GM23338 (cell line): ENCODE measurements at regions not wholly inside any gene's neighbourhood (a gene's known extent, or its start where the extent isn't known, plus 50 kb on each side); places are given as distances from the start of the nearest gene placed in this dataset.

Source experiments
- ATAC-seq: fragments of 200-7000 bp; cut with Tn5 transposase; 3 replicates; pipeline ENCODE4 v1.9.1; 2020
- DNase-seq: peaks from one replicate; pipeline ENCODE4 v3.0.0-alpha.2; 2015; ENCODE audit warnings: low spot score
- H2AFZ ChIP-seq: fragments of 200-600 bp; sonication (generic); 2 replicates; pipeline ENCODE4 v1.8.0; 2016; ENCODE audit warnings: antibody characterized with exemption, mild to moderate bottlenecking, moderate library complexity
- H3F3A ChIP-seq: fragments of 200-600 bp; sonication (generic); replicated peaks from 2 replicates; pipeline ENCODE4 v1.8.0; 2017; ENCODE audit warnings: antibody characterized with exemption, mixed run types, low read depth
- H3K27ac ChIP-seq: fragments of 200-600 bp; sonication (generic); 2 replicates; pipeline ENCODE4 v1.6.1; 2016; ENCODE audit warnings: low read depth
- H3K27me3 ChIP-seq: fragments of 200-600 bp; sonication (generic); 2 replicates; pipeline ENCODE4 v1.8.0; 2016; ENCODE audit warnings: mild to moderate bottlenecking, mixed run types, moderate library complexity; ENCODE audit not compliant: insufficient read depth
- H3K36me3 ChIP-seq: fragments of 200-600 bp; sonication (generic); 2 replicates; pipeline ENCODE4 v1.8.0; 2016; ENCODE audit warnings: mild to moderate bottlenecking; ENCODE audit not compliant: insufficient read depth
- H3K4me1 ChIP-seq: fragments of 200-600 bp; sonication (generic); 2 replicates; pipeline ENCODE4 v1.8.0; 2016; ENCODE audit warnings: mild to moderate bottlenecking, moderate library complexity; ENCODE audit not compliant: insufficient read depth
- H3K4me2 ChIP-seq: fragments of 200-600 bp; sonication (generic); 2 replicates; pipeline ENCODE4 v1.7.1; 2017; ENCODE audit warnings: mixed run types
- H3K4me3 ChIP-seq: fragments of 200-600 bp; sonication (generic); 2 replicates; pipeline ENCODE4 v1.6.1; 2016; ENCODE audit warnings: mixed run types
- H3K79me2 ChIP-seq: fragments of 200-600 bp; sonication (generic); replicated peaks from 2 replicates; pipeline ENCODE4 v1.8.0; 2017; ENCODE audit warnings: mild to moderate bottlenecking; ENCODE audit not compliant: insufficient read depth
- H3K9me2 ChIP-seq: fragments of 200-600 bp; sonication (generic); 2 replicates; pipeline ENCODE4 v1.8.0; 2017; ENCODE audit not compliant: insufficient read depth
- H4K20me1 ChIP-seq: fragments of 200-600 bp; sonication (generic); replicated peaks from 2 replicates; pipeline ENCODE4 v1.8.0; 2017; ENCODE audit warnings: mild to moderate bottlenecking; ENCODE audit not compliant: insufficient read depth
- H3K27ac Mint-ChIP-seq: 2 replicates; pipeline ENCODE4 v1.8.0; 2020; ENCODE audit warnings: inconsistent platforms, mild to moderate bottlenecking, moderate library complexity, mixed read lengths
- H3K27me3 Mint-ChIP-seq: 3 replicates; pipeline ENCODE4 v1.8.0; 2022; ENCODE audit warnings: low read depth, mild to moderate bottlenecking, moderate library complexity, mixed read lengths, inconsistent platforms; ENCODE audit not compliant: insufficient read depth, poor library complexity
- H3K36me3 Mint-ChIP-seq: 3 replicates; pipeline ENCODE4 v1.8.0; 2021; ENCODE audit warnings: low read depth, mild to moderate bottlenecking, inconsistent platforms, moderate library complexity, mixed read lengths
- H3K4me1 Mint-ChIP-seq: 3 replicates; pipeline ENCODE4 v1.8.0; 2020; ENCODE audit warnings: mild to moderate bottlenecking, inconsistent platforms, mixed read lengths
- H3K4me3 Mint-ChIP-seq: 3 replicates; pipeline ENCODE4 v1.8.0; 2021; ENCODE audit warnings: moderate library complexity, mild to moderate bottlenecking, inconsistent platforms, mixed read lengths
- H3K9me3 Mint-ChIP-seq: 3 replicates; pipeline ENCODE4 v1.8.0; 2020; ENCODE audit warnings: moderate library complexity, mild to moderate bottlenecking, inconsistent platforms, mixed read lengths
- CREB1 ChIP-seq: fragments of 250-450 bp; sonication (Bioruptor Pico); IDR thresholded peaks from 2 replicates; pipeline ENCODE4 v1.5.0; 2020; ENCODE audit warnings: low read depth, mild to moderate bottlenecking, moderate library complexity
- ETS1 ChIP-seq: IDR thresholded peaks from 2 replicates; pipeline ENCODE4 v1.6.1; 2016; ENCODE audit warnings: antibody characterized with exemption
- EZH2 ChIP-seq: fragments of 200-600 bp; sonication (generic); IDR thresholded peaks from one replicate; pipeline ENCODE4 v1.8.0; 2017; ENCODE audit warnings: antibody characterized with exemption, mild to moderate bottlenecking, low read depth; ENCODE audit not compliant: unreplicated experiment
- EZH2phosphoT487 ChIP-seq: fragments of 200-600 bp; sonication (generic); IDR thresholded peaks from one replicate; pipeline ENCODE4 v1.8.1; 2018; ENCODE audit warnings: antibody characterized with exemption; ENCODE audit not compliant: unreplicated experiment
- JUNB ChIP-seq: IDR thresholded peaks from one replicate; pipeline ENCODE4 v1.6.1; 2016; ENCODE audit warnings: antibody characterized with exemption; ENCODE audit not compliant: unreplicated experiment
- NANOG ChIP-seq: IDR thresholded peaks from 2 replicates; pipeline ENCODE4 v1.6.1; 2016; ENCODE audit warnings: antibody characterized with exemption, borderline replicate concordance
- POLR2AphosphoS5 ChIP-seq: IDR thresholded peaks from 2 replicates; pipeline ENCODE4 v1.6.1; 2016; ENCODE audit warnings: antibody characterized with exemption, low read depth
- REST ChIP-seq: IDR thresholded peaks from one replicate; pipeline ENCODE4 v1.6.1; 2018; ENCODE audit warnings: antibody characterized with exemption; ENCODE audit not compliant: unreplicated experiment
- ZNF114 ChIP-seq: fragments of 250-450 bp; sonication (Bioruptor Pico); IDR thresholded peaks from 2 replicates; pipeline ENCODE4 v1.5.0; 2020; ENCODE audit warnings: mild to moderate bottlenecking, moderate library complexity
- ZNF331 ChIP-seq: fragments of 250-450 bp; sonication (Bioruptor Pico); IDR thresholded peaks from 2 replicates; pipeline ENCODE4 v1.5.0; 2020; ENCODE audit warnings: low read depth, mild to moderate bottlenecking, moderate library complexity
- TF ChIP-seq, protein P1 (sequence below): fragments of 250-450 bp; sonication (Bioruptor Pico); IDR thresholded peaks from 2 replicates; pipeline ENCODE4 v1.5.0; 2020; ENCODE audit warnings: mild to moderate bottlenecking, moderate library complexity

- H3K4me3 Mint-ChIP-seq: no peak overlapping the region
- Histone ChIP-seq H3K4me3 (no peak overlapping the region), H3K27ac (no peak overlapping the region), H3K9me2 (no peaks in the 10 kb centered on the region), H3K4me1 (no peaks in the 10 kb centered on the region), H3K79me2 (no peaks in the 10 kb centered on the region), H3K4me2 (no peak overlapping the region), H3F3A (no peaks in the 10 kb centered on the region), H3K36me3 (no peaks in the 10 kb centered on the region), H2AFZ (peak overlapping the region; percentile 72; the same call in 1 of the 2 replicates), H3K27me3 (no peaks in the 10 kb centered on the region), H4K20me1 (no peaks in the 10 kb centered on the region)
- ATAC-seq (no peak), DNase-seq (no peak)
- no peaks in the 10 kb centered on the region for H3K36me3 Mint-ChIP-seq
- TF ChIP-seq ZNF331: no peak
- TF ChIP-seq ETS1: no peak
- TF ChIP-seq POLR2AphosphoS5: no peak
- TF ChIP-seq NANOG: no peak
- no peak for TF ChIP-seq EZH2phosphoT487
- no peak for TF ChIP-seq JUNB
- no peaks in the 10 kb centered on the region for H3K27me3 Mint-ChIP-seq
- peaks cover 2% of the 10 kb centered on the region; the same call in 1 of the 3 replicates for H3K4me1 Mint-ChIP-seq
- H3K27ac Mint-ChIP-seq: no peak overlapping the region
- H3K9me3 Mint-ChIP-seq: no peaks in the 10 kb centered on the region
These were observed 350.7 kb upstream of the SYT4 start for GRCh38 chr18:43627848-43628530.

- H3K9me2 ChIP-seq: peaks cover 7% of the 10 kb centered on the region; the same call in 1 of the 2 replicates
- no peaks in the 10 kb centered on the region for H3K36me3 ChIP-seq
- H3K27ac ChIP-seq: no peak overlapping the region
- no peak overlapping the region for H3K4me3 ChIP-seq
- Mint-ChIP-seq H3K36me3 (no peaks in the 10 kb centered on the region), H3K9me3 (peaks cover 3% of the 10 kb centered on the region; the same call in 2 of the 3 replicates), H3K4me1 (no peaks in the 10 kb centered on the region), H3K27ac (no peak overlapping the region), H3K4me3 (no peak overlapping the region), H3K27me3 (no peaks in the 10 kb centered on the region)
- no peak for DNase-seq
- ATAC-seq: no peak
- H3F3A ChIP-seq: no peaks in the 10 kb centered on the region
- peak overlapping the region; percentile 72; the same call in 1 of the 2 replicates for H2AFZ ChIP-seq
- no peaks in the 10 kb centered on the region for H3K4me1 ChIP-seq
- H3K79me2 ChIP-seq: no peaks in the 10 kb centered on the region
- H4K20me1 ChIP-seq: no peaks in the 10 kb centered on the region
- no peaks in the 10 kb centered on the region for H3K27me3 ChIP-seq
- no peak overlapping the region for H3K4me2 ChIP-seq
- no peak for TF ChIP-seq JUNB
- no peak for TF ChIP-seq ZNF114
- TF ChIP-seq CREB1 (CRISPR knock-in tag): no peak
- TF ChIP-seq, protein P1, sequence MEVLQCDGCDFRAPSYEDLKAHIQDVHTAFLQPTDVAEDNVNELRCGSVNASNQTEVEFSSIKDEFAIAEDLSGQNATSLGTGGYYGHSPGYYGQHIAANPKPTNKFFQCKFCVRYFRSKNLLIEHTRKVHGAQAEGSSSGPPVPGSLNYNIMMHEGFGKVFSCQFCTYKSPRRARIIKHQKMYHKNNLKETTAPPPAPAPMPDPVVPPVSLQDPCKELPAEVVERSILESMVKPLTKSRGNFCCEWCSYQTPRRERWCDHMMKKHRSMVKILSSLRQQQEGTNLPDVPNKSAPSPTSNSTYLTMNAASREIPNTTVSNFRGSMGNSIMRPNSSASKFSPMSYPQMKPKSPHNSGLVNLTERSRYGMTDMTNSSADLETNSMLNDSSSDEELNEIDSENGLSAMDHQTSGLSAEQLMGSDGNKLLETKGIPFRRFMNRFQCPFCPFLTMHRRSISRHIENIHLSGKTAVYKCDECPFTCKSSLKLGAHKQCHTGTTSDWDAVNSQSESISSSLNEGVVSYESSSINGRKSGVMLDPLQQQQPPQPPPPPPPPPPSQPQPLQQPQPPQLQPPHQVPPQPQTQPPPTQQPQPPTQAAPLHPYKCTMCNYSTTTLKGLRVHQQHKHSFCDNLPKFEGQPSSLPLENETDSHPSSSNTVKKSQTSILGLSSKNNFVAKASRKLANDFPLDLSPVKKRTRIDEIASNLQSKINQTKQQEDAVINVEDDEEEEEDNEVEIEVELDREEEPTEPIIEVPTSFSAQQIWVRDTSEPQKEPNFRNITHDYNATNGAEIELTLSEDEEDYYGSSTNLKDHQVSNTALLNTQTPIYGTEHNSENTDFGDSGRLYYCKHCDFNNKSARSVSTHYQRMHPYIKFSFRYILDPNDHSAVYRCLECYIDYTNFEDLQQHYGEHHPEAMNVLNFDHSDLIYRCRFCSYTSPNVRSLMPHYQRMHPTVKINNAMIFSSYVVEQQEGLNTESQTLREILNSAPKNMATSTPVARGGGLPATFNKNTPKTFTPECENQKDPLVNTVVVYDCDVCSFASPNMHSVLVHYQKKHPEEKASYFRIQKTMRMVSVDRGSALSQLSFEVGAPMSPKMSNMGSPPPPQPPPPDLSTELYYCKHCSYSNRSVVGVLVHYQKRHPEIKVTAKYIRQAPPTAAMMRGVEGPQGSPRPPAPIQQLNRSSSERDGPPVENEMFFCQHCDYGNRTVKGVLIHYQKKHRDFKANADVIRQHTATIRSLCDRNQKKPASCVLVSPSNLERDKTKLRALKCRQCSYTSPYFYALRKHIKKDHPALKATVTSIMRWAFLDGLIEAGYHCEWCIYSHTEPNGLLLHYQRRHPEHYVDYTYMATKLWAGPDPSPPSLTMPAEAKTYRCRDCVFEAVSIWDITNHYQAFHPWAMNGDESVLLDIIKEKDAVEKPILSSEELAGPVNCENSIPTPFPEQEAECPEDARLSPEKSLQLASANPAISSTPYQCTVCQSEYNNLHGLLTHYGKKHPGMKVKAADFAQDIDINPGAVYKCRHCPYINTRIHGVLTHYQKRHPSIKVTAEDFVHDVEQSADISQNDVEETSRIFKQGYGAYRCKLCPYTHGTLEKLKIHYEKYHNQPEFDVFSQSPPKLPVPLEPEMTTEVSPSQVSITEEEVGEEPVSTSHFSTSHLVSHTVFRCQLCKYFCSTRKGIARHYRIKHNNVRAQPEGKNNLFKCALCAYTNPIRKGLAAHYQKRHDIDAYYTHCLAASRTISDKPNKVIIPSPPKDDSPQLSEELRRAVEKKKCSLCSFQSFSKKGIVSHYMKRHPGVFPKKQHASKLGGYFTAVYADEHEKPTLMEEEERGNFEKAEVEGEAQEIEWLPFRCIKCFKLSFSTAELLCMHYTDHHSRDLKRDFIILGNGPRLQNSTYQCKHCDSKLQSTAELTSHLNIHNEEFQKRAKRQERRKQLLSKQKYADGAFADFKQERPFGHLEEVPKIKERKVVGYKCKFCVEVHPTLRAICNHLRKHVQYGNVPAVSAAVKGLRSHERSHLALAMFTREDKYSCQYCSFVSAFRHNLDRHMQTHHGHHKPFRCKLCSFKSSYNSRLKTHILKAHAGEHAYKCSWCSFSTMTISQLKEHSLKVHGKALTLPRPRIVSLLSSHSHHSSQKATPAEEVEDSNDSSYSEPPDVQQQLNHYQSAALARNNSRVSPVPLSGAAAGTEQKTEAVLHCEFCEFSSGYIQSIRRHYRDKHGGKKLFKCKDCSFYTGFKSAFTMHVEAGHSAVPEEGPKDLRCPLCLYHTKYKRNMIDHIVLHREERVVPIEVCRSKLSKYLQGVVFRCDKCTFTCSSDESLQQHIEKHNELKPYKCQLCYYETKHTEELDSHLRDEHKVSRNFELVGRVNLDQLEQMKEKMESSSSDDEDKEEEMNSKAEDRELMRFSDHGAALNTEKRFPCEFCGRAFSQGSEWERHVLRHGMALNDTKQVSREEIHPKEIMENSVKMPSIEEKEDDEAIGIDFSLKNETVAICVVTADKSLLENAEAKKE (CRISPR knock-in tag): no peak
- TF ChIP-seq EZH2: no peak
- TF ChIP-seq POLR2AphosphoS5: no peak
- TF ChIP-seq EZH2phosphoT487: no peak
- no peak for TF ChIP-seq REST
These were observed 357.7 kb upstream of the SYT4 start for GRCh38 chr18:43634994-43635393.
